HG02970 (cell line): ENCODE measurements at regions not wholly inside any gene's neighbourhood (a gene's known extent, or its start where the extent isn't known, plus 50 kb on each side); places are given as distances from the start of the nearest gene placed in this dataset.

Experiments
- ATAC-seq: cut with Tn5 transposase; IDR thresholded peaks from one replicate; pipeline ENCODE4 v1.9.1; 2021; ENCODE audit warnings: mild to moderate bottlenecking, moderate library complexity, moderate number of reproducible peaks; ENCODE audit not compliant: unreplicated experiment, low FRiP score

GRCh38 chr18:24860978-24861680, 400.7 kb downstream of the HRH4 start:
- ATAC-seq: no peak

GRCh38 chr18:24862201-24862816, 401.9 kb downstream of the HRH4 start:
- ATAC-seq: no peak

- no peak for ATAC-seq
Measured at GRCh38 chr18:24868311-24868710, 407.9 kb downstream of the HRH4 start.

GRCh38 chr18:24868760-24869237, 408.4 kb downstream of the HRH4 start:
- no peak for ATAC-seq

GRCh38 chr18:24869285-24869684, 408.8 kb downstream of the HRH4 start:
- ATAC-seq: no peak

GRCh38 chr18:24875286-24875685, 414.8 kb downstream of the HRH4 start:
- ATAC-seq: no peak

- ATAC-seq: no peak
Measured at GRCh38 chr18:24875777-24876176, 415.3 kb downstream of the HRH4 start.

- ATAC-seq: no peak
Measured at GRCh38 chr18:24876266-24876665, 415.8 kb downstream of the HRH4 start.

GRCh38 chr18:24877066-24877465, 416.6 kb downstream of the HRH4 start:
- no peak for ATAC-seq

- ATAC-seq: no peak
Measured at GRCh38 chr18:24877546-24877945, 417.1 kb downstream of the HRH4 start.

- ATAC-seq: no peak
Measured at GRCh38 chr18:24878289-24878688, 417.9 kb downstream of the HRH4 start.

GRCh38 chr18:24885276-24885675, 424.8 kb downstream of the HRH4 start:
- no peak for ATAC-seq

- no peak for ATAC-seq
Measured at GRCh38 chr18:24894880-24895279, 434.4 kb downstream of the HRH4 start.

- no peak for ATAC-seq
Measured at GRCh38 chr18:24897461-24897860, 437.0 kb downstream of the HRH4 start.

- no peak for ATAC-seq
Measured at GRCh38 chr18:24910221-24910620, 441.7 kb downstream of the ZNF521 start.

- ATAC-seq: no peak
Measured at GRCh38 chr18:24913507-24914170, 438.3 kb downstream of the ZNF521 start.

GRCh38 chr18:24914171-24914525, 437.8 kb downstream of the ZNF521 start:
- ATAC-seq: no peak

- ATAC-seq: no peak
Measured at GRCh38 chr18:24914685-24915084, 437.3 kb downstream of the ZNF521 start.

GRCh38 chr18:24915547-24915946, 436.4 kb downstream of the ZNF521 start:
- ATAC-seq: no peak

- ATAC-seq: no peak
Measured at GRCh38 chr18:24917767-24918166, 434.2 kb downstream of the ZNF521 start.

GRCh38 chr18:24918257-24918656, 433.7 kb downstream of the ZNF521 start:
- no peak for ATAC-seq
